Activated T-helper 1 cell treated with anti-CD3 and anti-CD28 coated beads, Interleukin-2, amount 50 U/mL, for 16 hours (primary cell): ENCODE measurements at regions not wholly inside any gene's neighbourhood (a gene's known extent, or its start where the extent isn't known, plus 50 kb on each side); places are given as distances from the start of the nearest gene placed in this dataset.
"Not testable (repeated sequence)": the region's sequence is repeated elsewhere in the genome, so short reads cannot be mapped to it uniquely, and the experiment has no call there.

Experiments used
- DNase-seq, 2 donors: peaks; one replicate each; pipeline ENCODE4 v3.0.0-alpha.2; 2020; ENCODE audit warnings: low read depth in 1 of 2, low spot score in 1 of 2

DNA sequence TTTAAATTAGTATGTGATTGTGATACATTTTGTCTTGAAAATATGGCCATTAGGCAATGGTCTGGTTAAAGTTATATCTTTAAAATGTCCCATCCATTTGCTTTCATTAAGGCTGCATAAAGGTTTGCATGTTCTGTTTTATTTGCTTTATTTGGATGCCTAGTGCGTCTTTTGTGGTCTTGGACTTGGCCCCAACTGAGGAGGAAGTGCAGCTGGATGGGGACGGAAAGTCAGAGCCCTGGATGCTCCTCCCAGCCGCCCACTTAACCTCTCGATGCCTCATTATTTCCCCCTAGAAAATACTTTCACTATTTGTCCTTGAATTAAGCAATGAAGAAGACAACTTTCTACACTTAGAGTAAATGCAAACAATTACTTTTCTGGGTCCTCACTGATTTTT is 898.2 kb downstream of the MCTP2 start:
- no peak for DNase-seq

- no peak for DNase-seq
Measured at GRCh38 chr15:95131131-95131556, 899.8 kb downstream of the MCTP2 start.

- DNase-seq: no peak
Measured at GRCh38 chr15:95132774-95133173, 901.4 kb downstream of the MCTP2 start.

DNA sequence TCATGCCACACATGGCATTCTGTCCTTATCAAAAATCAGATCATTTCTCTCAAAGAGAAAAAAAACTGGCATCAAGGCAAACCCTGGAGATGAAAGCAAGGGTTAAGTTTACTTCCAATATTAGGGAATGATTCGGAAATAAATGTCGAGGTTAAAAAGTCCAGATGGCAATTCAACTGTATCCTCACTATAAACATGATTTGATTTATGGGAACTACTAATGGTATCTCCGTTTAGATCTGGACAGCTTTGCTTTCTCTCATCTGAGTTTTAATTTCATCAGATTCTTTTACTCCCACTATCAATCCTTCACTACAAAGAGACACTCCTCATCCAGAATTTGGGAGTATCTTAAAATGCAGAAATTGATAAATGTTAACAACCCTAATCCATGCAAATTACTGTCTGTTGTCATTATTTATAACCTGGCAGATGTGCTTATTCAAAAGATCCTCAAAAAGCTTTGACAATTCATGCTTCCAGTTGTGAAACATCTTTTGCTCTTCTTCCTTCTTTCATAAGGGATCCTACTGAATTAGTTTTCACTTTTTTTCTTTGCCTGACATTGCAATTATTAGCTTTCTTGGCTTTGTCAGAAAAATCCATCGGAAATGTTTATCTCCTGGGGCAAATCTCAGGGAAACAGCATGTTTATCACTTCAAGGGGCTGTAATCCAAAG is 903.2 kb downstream of the MCTP2 start:
- no peak for DNase-seq

DNA sequence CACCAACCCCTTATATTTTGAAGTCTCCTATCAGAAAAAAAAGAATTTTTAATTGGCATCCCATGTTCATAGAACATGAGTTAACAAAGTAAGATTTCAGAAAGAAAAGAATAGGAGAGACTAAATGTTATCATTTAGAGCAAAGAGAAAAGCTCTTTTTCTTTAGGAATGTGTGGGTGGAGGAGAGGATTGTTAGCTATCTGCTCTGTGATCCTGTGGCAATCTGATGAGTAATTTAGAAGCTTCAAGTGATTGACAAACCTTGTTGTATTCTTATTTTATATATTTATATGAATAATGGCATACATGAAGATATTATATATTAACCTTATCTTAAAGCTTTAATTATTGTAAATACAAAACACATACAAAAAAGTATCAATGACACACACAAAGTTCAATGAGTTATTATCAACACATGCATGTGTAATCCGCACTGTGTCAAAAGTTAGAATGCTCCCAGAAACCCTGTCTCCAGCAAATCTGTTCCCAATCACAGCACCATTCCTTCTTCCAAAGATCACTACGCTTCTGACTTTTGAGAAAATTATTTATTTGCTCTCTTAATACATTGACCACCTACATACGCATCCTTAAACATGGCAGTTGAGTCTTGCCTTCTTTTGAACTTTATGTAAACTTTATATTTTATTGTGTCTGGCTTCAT is 907.4 kb downstream of the MCTP2 start:
- no peak for DNase-seq

- no peak for DNase-seq
Measured at GRCh38 chr15:95141486-95141885, 910.1 kb downstream of the MCTP2 start.

GRCh38 chr15:95142531-95142930 is 911.2 kb downstream of the MCTP2 start:
- no peak for DNase-seq

DNA sequence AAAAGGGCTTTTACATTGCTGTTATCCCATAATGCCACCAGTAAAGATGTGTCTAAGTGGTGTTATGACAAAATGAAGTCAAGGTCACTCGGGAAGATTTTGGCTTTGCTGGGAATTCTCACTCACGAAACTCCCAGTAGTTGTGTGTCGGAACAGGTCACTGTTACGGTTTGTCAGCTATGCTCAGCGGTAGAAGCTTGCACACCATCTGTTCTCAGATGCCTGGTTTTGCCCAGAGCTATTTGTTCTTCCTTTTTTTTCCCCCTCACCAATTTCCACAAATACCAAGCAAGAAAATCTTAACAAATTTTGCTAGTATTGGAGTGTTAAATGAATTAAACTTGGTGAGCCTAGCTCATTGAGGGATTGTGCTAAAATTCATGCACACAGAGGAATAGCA is 915.1 kb downstream of the MCTP2 start:
- DNase-seq: no peak

- no peak for DNase-seq
Measured at GRCh38 chr15:95148183-95148582, 916.8 kb downstream of the MCTP2 start.

- DNase-seq: no peak
Measured at GRCh38 chr15:95149036-95149435, 917.7 kb downstream of the MCTP2 start.

DNA sequence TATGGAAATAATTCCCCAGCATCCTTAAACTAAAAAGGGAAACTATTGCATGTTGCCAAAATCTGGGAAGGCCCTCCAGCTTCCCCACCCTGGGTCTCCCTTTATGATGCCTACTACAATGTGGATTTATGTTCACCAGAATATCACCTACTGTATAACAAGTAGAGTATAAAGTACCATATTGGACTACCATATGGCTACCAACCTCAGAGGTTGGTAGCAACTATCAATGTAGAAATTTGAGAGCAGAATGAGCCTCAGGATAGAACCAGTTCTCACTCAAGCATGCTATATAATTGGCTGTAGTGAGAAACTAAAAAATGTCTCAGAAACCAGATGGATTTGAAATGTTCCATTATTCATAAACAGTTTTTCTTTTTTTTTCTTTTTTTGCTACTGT is 918.4 kb downstream of the MCTP2 start:
- no peak for DNase-seq

DNA sequence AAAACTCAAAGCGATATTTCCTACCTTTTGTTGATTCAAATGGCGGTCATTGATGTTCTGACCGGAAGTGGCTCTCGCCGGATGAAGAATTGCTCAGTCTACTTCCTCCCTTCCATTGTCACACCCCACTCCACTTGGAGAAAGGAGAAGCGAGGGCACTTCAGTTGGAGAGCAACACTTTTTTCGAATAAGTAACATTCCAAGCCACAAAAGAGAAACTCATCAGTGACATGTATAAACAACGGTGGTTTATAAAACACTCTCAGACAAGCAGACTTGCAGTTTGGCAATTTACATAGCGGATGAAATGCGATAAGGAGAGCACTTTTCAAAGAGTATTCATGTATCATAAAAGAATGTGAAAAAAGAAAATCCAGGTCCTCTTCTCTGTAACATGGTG is 919.1 kb downstream of the MCTP2 start:
- no peak for DNase-seq

DNA sequence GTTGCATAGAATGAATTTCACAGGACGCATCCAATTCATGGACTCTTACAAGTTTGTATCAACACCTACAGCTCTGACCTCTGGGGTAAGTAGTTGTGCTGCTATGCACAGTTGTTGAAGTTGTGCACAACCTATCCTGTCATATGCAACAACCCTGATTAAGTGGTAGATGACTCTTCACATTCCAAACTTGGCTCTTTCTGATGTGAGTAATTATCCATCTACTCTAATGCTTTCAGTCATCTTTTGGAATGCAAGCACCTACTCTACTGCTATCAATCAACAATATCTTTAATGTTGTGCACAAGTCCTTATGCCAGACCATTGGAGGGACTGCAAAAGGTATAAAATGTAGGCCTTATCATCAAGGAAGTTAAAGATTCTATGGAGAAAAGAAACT is 921.4 kb downstream of the MCTP2 start:
- DNase-seq: no peak

DNA sequence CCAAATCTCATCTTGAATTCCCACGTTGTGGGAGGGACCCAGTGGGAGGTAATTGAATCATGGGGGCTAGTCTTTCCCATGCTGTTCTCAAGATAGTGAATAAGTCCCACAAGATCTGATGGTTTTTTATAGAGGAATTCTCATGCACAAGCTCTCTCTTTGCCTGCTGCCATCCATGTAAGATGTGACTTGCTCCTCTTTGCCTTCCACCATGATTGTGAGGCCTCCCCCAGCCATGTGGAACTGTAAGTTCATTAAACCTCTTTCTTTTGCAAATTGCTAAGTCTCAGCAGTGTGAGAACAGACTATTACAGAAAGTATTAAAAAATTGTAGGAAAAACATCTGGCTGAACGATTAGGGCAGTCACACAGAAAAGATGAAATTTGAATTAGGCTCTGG is 921.8 kb downstream of the MCTP2 start:
- not testable (repeated sequence) for DNase-seq

DNA sequence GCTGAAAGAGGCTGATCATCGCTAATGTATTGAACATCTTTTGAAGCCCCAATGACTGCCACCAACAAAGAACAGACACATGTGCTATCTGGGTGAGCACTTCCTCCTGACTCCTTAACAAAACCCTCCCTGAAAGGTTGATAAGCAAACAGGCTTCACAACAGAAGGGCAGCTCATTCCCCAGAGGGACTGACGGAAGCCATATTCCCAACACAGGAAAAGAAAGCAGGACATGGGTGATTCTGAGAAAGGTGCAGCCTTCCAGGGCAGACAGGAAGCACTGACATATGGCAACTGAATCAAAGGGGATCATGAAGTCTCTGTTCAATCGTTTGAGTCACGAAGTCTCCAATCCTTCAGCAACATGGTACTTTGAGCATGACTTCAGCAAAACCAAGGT is 929.0 kb downstream of the MCTP2 start:
- DNase-seq: no peak

- no peak for DNase-seq
Measured at GRCh38 chr15:95162069-95162468, 930.7 kb downstream of the MCTP2 start.

DNA sequence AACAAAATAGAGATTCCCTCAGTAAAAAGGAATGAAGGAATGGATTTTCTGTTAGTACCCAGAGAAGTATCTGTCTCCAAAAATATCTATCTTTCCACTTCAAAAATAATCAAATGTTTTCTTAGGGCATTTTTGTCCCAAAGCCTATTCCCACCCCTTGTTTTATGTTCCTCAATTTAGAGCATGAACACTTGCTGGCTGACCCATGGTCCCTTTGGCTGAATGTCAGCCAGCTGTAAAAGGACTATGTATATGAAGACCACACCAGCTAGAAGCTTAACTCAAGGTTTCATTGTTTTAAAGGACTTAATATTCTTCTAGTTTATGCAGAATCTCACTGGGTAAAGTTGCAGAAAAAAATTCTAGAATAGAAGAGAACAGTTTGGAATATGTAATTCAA is 931.2 kb downstream of the MCTP2 start:
- no peak for DNase-seq

GRCh38 chr15:95162967-95163531 is 931.7 kb downstream of the MCTP2 start:
- no peak for DNase-seq

DNA sequence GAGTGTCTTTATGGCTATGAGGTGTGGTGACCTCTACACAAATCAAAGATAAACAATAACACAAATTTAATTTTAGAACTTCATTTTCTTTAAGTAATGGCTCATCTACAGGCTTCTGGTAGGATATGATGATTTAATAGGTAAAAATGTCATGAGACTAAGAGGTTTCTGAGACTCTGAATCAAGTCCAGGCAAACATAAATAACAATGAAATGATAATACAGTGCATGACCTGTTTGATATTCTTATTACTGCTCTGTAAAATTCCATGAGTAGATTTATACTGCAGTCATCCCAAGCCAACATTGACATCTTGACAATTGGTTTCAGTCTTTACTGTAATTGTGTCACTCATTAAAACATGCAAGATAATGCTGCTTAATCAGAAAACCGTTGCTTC is 936.8 kb downstream of the MCTP2 start:
- DNase-seq: no peak

DNA sequence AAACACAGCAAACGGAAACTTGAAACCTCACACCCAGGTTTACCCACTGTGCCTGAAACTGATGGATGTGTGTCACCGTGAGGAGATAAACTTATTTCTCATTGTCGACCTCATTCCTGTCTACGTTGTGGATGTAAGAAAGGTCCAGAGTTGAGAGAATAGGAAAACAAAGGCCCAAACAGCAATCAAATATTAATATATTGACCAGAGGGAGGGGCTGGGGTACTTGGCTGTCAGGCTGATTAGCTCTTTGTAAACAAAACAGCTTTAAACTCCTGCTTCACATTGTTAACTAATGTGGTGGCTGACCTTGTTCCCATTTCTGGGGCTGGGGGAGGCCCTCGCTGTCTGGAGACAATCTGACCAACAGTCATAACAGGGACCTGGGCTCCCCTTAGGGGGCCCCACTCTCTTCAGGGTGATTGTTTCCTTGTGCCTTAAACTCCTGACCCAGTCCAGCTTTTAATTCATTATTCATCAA is 937.6 kb downstream of the MCTP2 start:
- DNase-seq: no peak

DNA sequence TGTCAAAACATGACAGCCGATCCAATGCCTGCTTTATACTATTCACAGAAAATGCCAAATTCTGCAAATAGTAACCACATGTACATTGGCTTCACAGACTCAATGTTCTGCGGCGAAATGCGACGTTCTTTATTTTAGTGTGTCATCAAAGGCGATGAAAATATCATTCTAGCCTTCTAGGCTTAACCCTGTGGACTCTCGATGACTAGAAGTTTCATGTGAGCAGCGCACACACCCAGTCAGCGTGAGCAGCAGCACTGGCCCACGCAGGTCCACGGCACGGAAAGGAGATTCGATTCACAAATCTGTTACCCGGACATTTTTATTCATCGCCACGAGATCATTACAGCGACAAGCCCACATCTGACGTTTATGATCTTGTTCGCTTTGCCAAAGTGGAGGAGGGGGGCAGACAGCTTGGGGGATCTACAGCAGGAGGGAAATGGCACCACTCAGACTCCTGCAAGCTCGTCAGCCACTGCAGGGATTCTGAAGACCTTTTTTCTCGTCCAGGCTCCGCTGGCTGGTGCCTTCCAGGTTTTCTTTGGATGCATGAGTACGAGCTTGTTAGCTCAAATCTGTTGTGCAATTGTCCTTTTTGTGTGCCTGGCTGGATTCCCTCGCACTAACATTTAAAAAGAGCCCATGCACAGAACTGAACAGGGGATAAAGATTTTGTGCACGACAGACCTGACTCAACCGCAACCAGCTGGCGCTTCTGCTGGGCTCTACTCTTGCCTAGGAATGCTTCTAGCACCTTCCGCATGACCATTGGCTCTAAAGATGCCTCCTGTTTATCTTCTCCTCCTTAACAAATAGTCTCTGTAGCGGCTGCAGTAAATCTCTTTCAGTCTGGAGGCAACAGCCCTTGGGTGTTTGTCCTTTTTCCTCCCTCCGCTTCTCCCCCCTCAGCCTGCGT is 938.4 kb downstream of the MCTP2 start:
- no peak for DNase-seq
